ENCODE measurements at regions not wholly inside any gene's neighbourhood (a gene's known extent, or its start where the extent isn't known, plus 50 kb on each side); places are given as distances from the start of the nearest gene placed in this dataset.

GRCh38 chr4:58749206-58749605 lies 1639.0 kb upstream of the IGFBP7 start:
- 91% methylated on average over 7 of the region's 8 CpGs for WGBS (ENCODE audit: insufficient coverage)
- H3K27ac Mint-ChIP-seq: no peak overlapping the region
- no peaks in the 10 kb centered on the region for H3K4me1 Mint-ChIP-seq
- no peaks in the 10 kb centered on the region for H3K36me3 ChIP-seq (ENCODE audit: control insufficient read depth, insufficient read depth, low read length)
- intact Hi-C loops (cut with micrococcal nuclease): no loop called here
- no peak overlapping the region for H3K4me3 ChIP-seq (ENCODE audit: low read length)
- ATAC-seq (no peak), DNase-seq (no peak)
- H3K27me3 ChIP-seq (ENCODE audit: control insufficient read depth, insufficient read depth, low read length): no peaks in the 10 kb centered on the region
- H3K9me3 Mint-ChIP-seq: peaks cover 2 to 7% of the 10 kb centered on the region in 2 donors
- no peak for TF ChIP-seq CTCF (IDR thresholded peaks at IDR 0.05)
- no peaks in the 10 kb centered on the region for H3K9me3 ChIP-seq (ENCODE audit: control insufficient read depth, insufficient read depth, low read length)
- H3K4me1 ChIP-seq (ENCODE audit: control insufficient read depth, insufficient read depth, low read length): no peaks in the 10 kb centered on the region
- no peak overlapping the region for H3K4me3 Mint-ChIP-seq
- no peaks in the 10 kb centered on the region for H3K27me3 Mint-ChIP-seq (ENCODE audit: low read depth in 2 of 2)
- H3K36me3 Mint-ChIP-seq: no peaks in the 10 kb centered on the region
- no peak overlapping the region for H3K27ac ChIP-seq (ENCODE audit: low read length)

- H3K27ac Mint-ChIP-seq: no peak overlapping the region
- Histone ChIP-seq H3K27ac (ENCODE audit: low read length) (no peak overlapping the region), H3K27me3 (ENCODE audit: control insufficient read depth, insufficient read depth, low read length) (no peaks in the 10 kb centered on the region), H3K36me3 (ENCODE audit: control insufficient read depth, insufficient read depth, low read length) (no peaks in the 10 kb centered on the region), H3K4me3 (ENCODE audit: low read length) (no peak overlapping the region), H3K9me3 (ENCODE audit: control insufficient read depth, insufficient read depth, low read length) (no peaks in the 10 kb centered on the region), H3K4me1 (ENCODE audit: control insufficient read depth, insufficient read depth, low read length) (no peaks in the 10 kb centered on the region)
- ATAC-seq: no peak
- no peak overlapping the region for H3K4me3 Mint-ChIP-seq
- intact Hi-C loops (cut with micrococcal nuclease): no loop called here
- no peaks in the 10 kb centered on the region for H3K36me3 Mint-ChIP-seq
- no peaks in the 10 kb centered on the region for H3K4me1 Mint-ChIP-seq
- peaks cover 5 to 13% of the 10 kb centered on the region in 2 donors for H3K9me3 Mint-ChIP-seq
- no peak for DNase-seq
- no peaks in the 10 kb centered on the region for H3K27me3 Mint-ChIP-seq (ENCODE audit: low read depth in 2 of 2)
- no peak for TF ChIP-seq CTCF (IDR thresholded peaks at IDR 0.05)
Observed at GRCh38 chr4:58740897-58741296, 1630.7 kb upstream of the IGFBP7 start.

- WGBS (ENCODE audit: insufficient coverage): no CpG with 5 or more reads among the region's 1 CpG
- H3K27ac Mint-ChIP-seq: no peak overlapping the region
- no peaks in the 10 kb centered on the region for H3K27me3 ChIP-seq (ENCODE audit: control insufficient read depth, insufficient read depth, low read length)
- no peak overlapping the region for H3K27ac ChIP-seq (ENCODE audit: low read length)
- H3K9me3 ChIP-seq (ENCODE audit: control insufficient read depth, insufficient read depth, low read length): no peaks in the 10 kb centered on the region
- no peak overlapping the region for H3K4me3 ChIP-seq (ENCODE audit: low read length)
- H3K4me1 ChIP-seq (ENCODE audit: control insufficient read depth, insufficient read depth, low read length): no peaks in the 10 kb centered on the region
- H3K4me3 Mint-ChIP-seq: no peak overlapping the region
- H3K27me3 Mint-ChIP-seq (ENCODE audit: low read depth in 2 of 2): no peaks in the 10 kb centered on the region
- peaks cover 2 to 13% of the 10 kb centered on the region in 2 donors for H3K9me3 Mint-ChIP-seq
- ATAC-seq: no peak
- TF ChIP-seq CTCF (IDR thresholded peaks at IDR 0.05): no peak
- H3K4me1 Mint-ChIP-seq: no peaks in the 10 kb centered on the region
- no peak for DNase-seq
- H3K36me3 Mint-ChIP-seq: no peaks in the 10 kb centered on the region
- H3K36me3 ChIP-seq (ENCODE audit: control insufficient read depth, insufficient read depth, low read length): no peaks in the 10 kb centered on the region
- intact Hi-C loops (cut with micrococcal nuclease): no loop called here
Observed at GRCh38 chr4:58739275-58739674, 1629.1 kb upstream of the IGFBP7 start.

GRCh38 chr4:58738375-58738774 lies 1628.2 kb upstream of the IGFBP7 start:
- peaks cover 2 to 13% of the 10 kb centered on the region in 2 donors for H3K9me3 Mint-ChIP-seq
- Histone ChIP-seq H3K27ac (ENCODE audit: low read length) (no peak overlapping the region), H3K9me3 (ENCODE audit: control insufficient read depth, insufficient read depth, low read length) (no peaks in the 10 kb centered on the region), H3K36me3 (ENCODE audit: control insufficient read depth, insufficient read depth, low read length) (no peaks in the 10 kb centered on the region), H3K4me1 (ENCODE audit: control insufficient read depth, insufficient read depth, low read length) (no peaks in the 10 kb centered on the region), H3K4me3 (ENCODE audit: low read length) (no peak overlapping the region), H3K27me3 (ENCODE audit: control insufficient read depth, insufficient read depth, low read length) (no peaks in the 10 kb centered on the region)
- DNase-seq (no peak), ATAC-seq (no peak)
- no peaks in the 10 kb centered on the region for H3K4me1 Mint-ChIP-seq
- intact Hi-C loops (cut with micrococcal nuclease): no loop called here
- H3K36me3 Mint-ChIP-seq: no peaks in the 10 kb centered on the region
- TF ChIP-seq CTCF (IDR thresholded peaks at IDR 0.05): no peak
- H3K27ac Mint-ChIP-seq: no peak overlapping the region
- no peak overlapping the region for H3K4me3 Mint-ChIP-seq
- H3K27me3 Mint-ChIP-seq (ENCODE audit: low read depth in 2 of 2): no peaks in the 10 kb centered on the region

Measured in natural killer cell (primary cell).